H9 (cell line): ENCODE measurements at regions not wholly inside any gene's neighbourhood (a gene's known extent, or its start where the extent isn't known, plus 50 kb on each side); places are given as distances from the start of the nearest gene placed in this dataset.

ENCODE experiments used
- DNase-seq: peaks from one replicate; pipeline ENCODE4 v3.0.0-alpha.2; 2017
- H2AFZ ChIP-seq: one replicate; pipeline ENCODE4 v1.6.1; 2013; ENCODE audit warnings: mild to moderate bottlenecking, low read length, control low read depth, moderate library complexity
- H2AK5ac ChIP-seq: 2 replicates; pipeline ENCODE4 v1.6.1; 2013; ENCODE audit warnings: low read length, control low read depth, mixed read lengths; ENCODE audit not compliant: insufficient read length
- H2BK120ac ChIP-seq: one replicate; pipeline ENCODE4 v1.6.1; 2013; ENCODE audit warnings: low read depth, mild to moderate bottlenecking, low read length, control low read depth, inconsistent platforms; ENCODE audit not compliant: poor library complexity, severe bottlenecking
- H2BK12ac ChIP-seq: 2 replicates; pipeline ENCODE4 v1.6.1; 2013; ENCODE audit warnings: low read length, control low read depth, mixed read lengths, low read depth; ENCODE audit not compliant: insufficient read length
- H2BK15ac ChIP-seq: 2 replicates; pipeline ENCODE4 v1.6.1; 2013; ENCODE audit warnings: low read depth, low read length, control low read depth
- H2BK20ac ChIP-seq: one replicate; pipeline ENCODE4 v1.6.1; 2013; ENCODE audit warnings: low read depth, mild to moderate bottlenecking, low read length, control low read depth, inconsistent platforms; ENCODE audit not compliant: poor library complexity, severe bottlenecking
- H2BK5ac ChIP-seq: 2 replicates; pipeline ENCODE4 v1.6.1; 2013; ENCODE audit warnings: low read length, control low read depth, mixed read lengths; ENCODE audit not compliant: insufficient read length
- H3K14ac ChIP-seq: 2 replicates; pipeline ENCODE4 v1.6.1; 2013; ENCODE audit warnings: low read length, control low read depth; ENCODE audit not compliant: insufficient read depth
- H3K18ac ChIP-seq: 2 replicates; pipeline ENCODE4 v1.6.1; 2013; ENCODE audit warnings: low read depth, mild to moderate bottlenecking, mixed read lengths, low read length, control low read depth; ENCODE audit not compliant: insufficient read length
- H3K23ac ChIP-seq: 2 replicates; pipeline ENCODE4 v1.6.1; 2013; ENCODE audit warnings: low read length, control low read depth, mixed read lengths, low read depth; ENCODE audit not compliant: insufficient read length
- H3K23me2 ChIP-seq: 2 replicates; pipeline ENCODE4 v1.6.1; 2013; ENCODE audit warnings: low read depth, mild to moderate bottlenecking, mixed read lengths, low read length, control low read depth; ENCODE audit not compliant: insufficient read length, poor library complexity, severe bottlenecking
- H3K27ac ChIP-seq: 2 replicates; pipeline ENCODE4 v1.5.1; 2013; ENCODE audit warnings: low read length, control low read depth, mixed read lengths, low read depth; ENCODE audit not compliant: insufficient read length
- H3K27me3 ChIP-seq: 2 replicates; pipeline ENCODE4 v1.6.1; 2013; ENCODE audit warnings: low read length, control low read depth, inconsistent platforms; ENCODE audit not compliant: insufficient read depth
- H3K4ac ChIP-seq: 2 replicates; pipeline ENCODE4 v1.6.1; 2013; ENCODE audit warnings: low read depth, mild to moderate bottlenecking, control low read depth, inconsistent platforms, low read length, moderate library complexity
- H3K4me1 ChIP-seq: 2 replicates; pipeline ENCODE4 v1.6.1; 2013; ENCODE audit warnings: low read length, control low read depth, inconsistent platforms; ENCODE audit not compliant: insufficient read depth
- H3K4me2 ChIP-seq: 2 replicates; pipeline ENCODE4 v1.6.1; 2013; ENCODE audit warnings: low read length, control low read depth, mixed read lengths; ENCODE audit not compliant: insufficient read length, insufficient read depth
- H3K56ac ChIP-seq: 2 replicates; pipeline ENCODE4 v1.6.1; 2013; ENCODE audit warnings: low read depth, mild to moderate bottlenecking, mixed read lengths, low read length, control low read depth; ENCODE audit not compliant: insufficient read length
- H3K79me1 ChIP-seq: 2 replicates; pipeline ENCODE4 v1.6.1; 2013; ENCODE audit warnings: low read depth, mild to moderate bottlenecking, moderate library complexity, low read length, control low read depth, inconsistent platforms; ENCODE audit not compliant: insufficient read depth, poor library complexity, severe bottlenecking
- H3K79me2 ChIP-seq: 2 replicates; pipeline ENCODE4 v1.6.1; 2013; ENCODE audit warnings: low read length, control low read depth, inconsistent platforms; ENCODE audit not compliant: insufficient read depth
- H3K9ac ChIP-seq: 2 replicates; pipeline ENCODE4 v1.6.1; 2013; ENCODE audit warnings: low read length, control low read depth, mixed read lengths; ENCODE audit not compliant: insufficient read length; ENCODE audit errors: extremely low read depth
- H3K9me3 ChIP-seq: one replicate; pipeline ENCODE4 v1.6.1; 2013; ENCODE audit warnings: low read depth, low read length, inconsistent platforms; ENCODE audit not compliant: control insufficient read depth
- H3T11ph ChIP-seq: one replicate; pipeline ENCODE4 v1.6.1; 2013; ENCODE audit warnings: mild to moderate bottlenecking, low read length, control low read depth, inconsistent platforms
- H4K20me1 ChIP-seq: one replicate; pipeline ENCODE4 v1.6.1; 2013; ENCODE audit not compliant: control insufficient read depth, insufficient read length, insufficient read depth
- H4K5ac ChIP-seq: 2 replicates; pipeline ENCODE4 v1.6.1; 2013; ENCODE audit warnings: low read depth, mild to moderate bottlenecking, mixed read lengths, low read length, control low read depth; ENCODE audit not compliant: insufficient read length
- H4K8ac ChIP-seq: replicated peaks from 2 replicates; pipeline ENCODE4 v1.6.1; 2013; ENCODE audit warnings: low read length, control low read depth, mixed read lengths, low read depth; ENCODE audit not compliant: insufficient read length
- H4K91ac ChIP-seq: 2 replicates; pipeline ENCODE4 v1.6.1; 2013; ENCODE audit warnings: low read depth, mild to moderate bottlenecking, moderate library complexity, mixed read lengths, low read length, control low read depth; ENCODE audit not compliant: insufficient read length
- H3K27ac Mint-ChIP-seq, 3 experiments: 2 replicates in 2 of 3; 3 replicates in 1 of 3; pipeline ENCODE4 v1.8.0; 2020 to 2021; ENCODE audit warnings: mixed read lengths in 3 of 3, mild to moderate bottlenecking in 1 of 3, moderate library complexity in 1 of 3
- H3K27me3 Mint-ChIP-seq: 2 replicates; pipeline ENCODE4 v1.8.0; 2021; ENCODE audit warnings: low read depth, mild to moderate bottlenecking, moderate library complexity, mixed read lengths
- H3K36me3 Mint-ChIP-seq, 3 experiments: 2 replicates in 2 of 3; 3 replicates in 1 of 3; pipeline ENCODE4 v1.8.0; 2020 to 2021; ENCODE audit warnings: low read depth in 3 of 3, mixed read lengths in 3 of 3; ENCODE audit not compliant: insufficient read depth in 1 of 3
- H3K4me1 Mint-ChIP-seq, 2 experiments: 2 replicates each; pipeline ENCODE4 v1.8.0; 2020; ENCODE audit warnings: mixed read lengths in 2 of 2
- H3K4me3 Mint-ChIP-seq, 2 experiments: 2 replicates in 1 of 2; 3 replicates in 1 of 2; pipeline ENCODE4 v1.8.0; 2020 to 2021; ENCODE audit warnings: mild to moderate bottlenecking in 2 of 2, mixed read lengths in 2 of 2, moderate library complexity in 1 of 2
- H3K9me3 Mint-ChIP-seq, 2 experiments: 2 replicates in 1 of 2; 3 replicates in 1 of 2; pipeline ENCODE4 v1.8.0; 2020; ENCODE audit warnings: mild to moderate bottlenecking in 2 of 2, mixed read lengths in 2 of 2, moderate library complexity in 1 of 2
- CTCF ChIP-seq: fragments of 200-600 bp; sonication (generic); conservative IDR thresholded peaks from 3 replicates; pipeline ENCODE4 v1.8.0; 2021; ENCODE audit warnings: antibody characterized with exemption, mild to moderate bottlenecking
- WGBS: extraction: QIAGEN DNeasy Blood & Tissue Kit; methylation state at CpG from one replicate; pipeline ENCODE4 v1.1.7; 2013; ENCODE audit warnings: missing lambda C conversion rate, low lambda C conversion rate, mixed read lengths; ENCODE audit not compliant: insufficient read length; ENCODE audit errors: extremely low coverage; 5-methylcytosine and 5-hydroxymethylcytosine counted together

DNA sequence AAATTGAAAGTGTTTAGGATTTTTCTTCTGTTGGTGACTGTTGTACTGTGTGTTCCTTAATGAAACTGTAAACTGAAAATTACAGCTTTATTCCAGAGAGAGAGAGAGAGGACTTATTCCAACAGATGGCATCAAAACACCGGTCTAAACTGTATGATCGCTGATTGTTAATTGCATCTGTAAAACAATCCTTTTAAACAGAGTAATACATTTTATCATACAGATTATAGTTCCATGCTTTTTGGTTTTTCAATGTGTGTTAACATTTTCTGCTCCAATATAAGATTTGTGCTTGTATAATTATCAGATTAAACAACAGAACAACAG, 289.7 kb upstream of the DNAJC19 start:
- H2AFZ ChIP-seq: no peak overlapping the region
- H3K18ac ChIP-seq: no peak overlapping the region
- H3K14ac ChIP-seq: no peak overlapping the region
- Mint-ChIP-seq H3K9me3 (no peaks in the 10 kb centered on the region), H3K36me3 (no peaks in the 10 kb centered on the region), H3K4me3 (no peak overlapping the region), H3K27me3 (no peaks in the 10 kb centered on the region), H3K4me1 (peaks cover 0 to 2% of the 10 kb centered on the region in 2 experiments; a peak in 2 of 4 replicates), H3K27ac (no peak overlapping the region)
- no peaks in the 10 kb centered on the region for H3K79me1 ChIP-seq
- no peak overlapping the region for H2BK120ac ChIP-seq
- no peaks in the 10 kb centered on the region for H3K79me2 ChIP-seq
- no peaks in the 10 kb centered on the region for H3K27me3 ChIP-seq
- no peak overlapping the region for H2BK5ac ChIP-seq
- no peaks in the 10 kb centered on the region for H3K9me3 ChIP-seq
- H2BK12ac ChIP-seq: no peak overlapping the region
- H3K23me2 ChIP-seq: no peaks in the 10 kb centered on the region
- no peak overlapping the region for H3K4me2 ChIP-seq
- H3K27ac ChIP-seq: no peak overlapping the region
- H3K23ac ChIP-seq: no peak overlapping the region
- no peak for TF ChIP-seq CTCF
- no peak overlapping the region for H3K4ac ChIP-seq
- H4K5ac ChIP-seq: no peak overlapping the region
- H3K9ac ChIP-seq: no peak overlapping the region
- no peak for DNase-seq
- no peaks in the 10 kb centered on the region for H3K4me1 ChIP-seq
- no peaks in the 10 kb centered on the region for H4K20me1 ChIP-seq
- H3T11ph ChIP-seq: no peak overlapping the region
- H4K91ac ChIP-seq: no peak overlapping the region
- H2BK20ac ChIP-seq: no peak overlapping the region
- no peak overlapping the region for H3K56ac ChIP-seq
- WGBS: no CpG with 5 or more reads among the region's 2 CpGs
- H2BK15ac ChIP-seq: no peak overlapping the region
- H2AK5ac ChIP-seq: no peak overlapping the region
- no peak overlapping the region for H4K8ac ChIP-seq
